HepG2 (cell line): ENCODE measurements at regions not wholly inside any gene's neighbourhood (a gene's known extent, or its start where the extent isn't known, plus 50 kb on each side); places are given as distances from the start of the nearest gene placed in this dataset.

Source experiments
- ATAC-seq: fragments of 200-7000 bp; cut with Tn5 transposase; 3 replicates; pipeline ENCODE4 v1.9.1; 2020; ENCODE audit warnings: mild to moderate bottlenecking, moderate library complexity
- BruUV-seq: library from RNA; stranded (reverse); fragments of 400-500 nt; replicated peaks from 2 replicates; lab custom pipeline; 2021; lab: Mats Ljungman, UMichigan
- CTCF ChIA-PET: fragments of 300-600 bp; formaldehyde crosslinking; extraction: SDS; loops from one replicate; lab custom pipeline; 2021; ENCODE audit warnings: low total read pairs, inconsistent platforms, low intra/inter-chr PET ratio; lab: Yijun Ruan, JAX
- POLR2A ChIA-PET: fragments of 350-600 bp; sonication (Branson Sonifier 250); formaldehyde crosslinking; loops from one replicate; lab custom pipeline; 2020; ENCODE audit warnings: antibody characterized with exemption, inconsistent platforms; lab: Yijun Ruan, JAX
- DNase-seq: peaks from one replicate; pipeline ENCODE4 v3.0.0-alpha.2; 2015; ENCODE audit warnings: low spot score
- FAIRE-seq: peaks from 3 replicates; lab custom pipeline; 2011; peaks lifted over from hg19 to GRCh38; lab: Jason Lieb, UNC
- H2AFZ ChIP-seq: one replicate; pipeline ENCODE4 v1.6.1; 2011; ENCODE audit warnings: low read length, inconsistent platforms
- H3K27ac ChIP-seq: fragments of 300-600 bp; 3 replicates; pipeline ENCODE4 v1.8.0; 2011; ENCODE audit warnings: mixed run types, mild to moderate bottlenecking, mixed read lengths, low read length, inconsistent platforms; ENCODE audit not compliant: insufficient read depth; ENCODE audit errors: extremely low read length
- H3K27me3 ChIP-seq, 2 experiments: fragments of 200-600 bp in 1 of 2; 2 replicates in 1 of 2; 3 replicates in 1 of 2; pipeline versions ENCODE4 v1.6.0 to v1.8.0; 2011; ENCODE audit warnings: low read length in 2 of 2, mild to moderate bottlenecking in 2 of 2, moderate library complexity in 2 of 2, inconsistent platforms in 1 of 2; ENCODE audit not compliant: insufficient read depth in 2 of 2, control insufficient read depth in 1 of 2
- H3K36me3 ChIP-seq, 2 experiments: fragments of 200-600 bp in 1 of 2; replicated peaks in 1 of 2; 2 replicates in 1 of 2; 3 replicates in 1 of 2; pipeline versions ENCODE4 v1.5.1 to v1.8.0; 2011; ENCODE audit warnings: low read length in 2 of 2, inconsistent platforms in 1 of 2; ENCODE audit not compliant: insufficient read depth in 2 of 2, control insufficient read depth in 1 of 2
- H3K4me1 ChIP-seq: 2 replicates; pipeline ENCODE4 v1.5.1; 2012; ENCODE audit warnings: low read length, inconsistent platforms; ENCODE audit not compliant: insufficient read depth
- H3K4me2 ChIP-seq: 2 replicates; pipeline ENCODE4 v1.6.0; 2011; ENCODE audit warnings: low read depth, low read length, inconsistent platforms
- H3K4me3 ChIP-seq, 3 experiments: fragments of 200-600 bp in 1 of 3; sonication (generic), shearing (Covaris generic) in 1 of 3; replicated peaks in 1 of 3; 2 replicates each; pipeline ENCODE4 v1.5.1; 2011 to 2016; ENCODE audit warnings: low read length in 3 of 3, inconsistent platforms in 2 of 3, low read depth in 2 of 3, mild to moderate bottlenecking in 2 of 3, control low read depth in 1 of 3, mixed read lengths in 1 of 3; ENCODE audit not compliant: insufficient read depth in 1 of 3
- H3K79me2 ChIP-seq: one replicate; pipeline ENCODE4 v1.6.1; 2011; ENCODE audit warnings: low read length, inconsistent platforms; ENCODE audit not compliant: insufficient read depth
- H3K9ac ChIP-seq: 2 replicates; pipeline ENCODE4 v1.6.0; 2011; ENCODE audit warnings: mild to moderate bottlenecking, low read depth, low read length, inconsistent platforms; ENCODE audit not compliant: insufficient read depth
- H3K9me3 ChIP-seq: 2 replicates; pipeline ENCODE4 v1.5.1; 2012; ENCODE audit warnings: mild to moderate bottlenecking, low read length
- H4K20me1 ChIP-seq: 2 replicates; pipeline ENCODE4 v1.6.0; 2011; ENCODE audit warnings: inconsistent platforms, mild to moderate bottlenecking, low read length, moderate library complexity; ENCODE audit not compliant: insufficient read depth
- ERF ChIP-seq: IDR thresholded peaks from 2 replicates; pipeline ENCODE4 v1.6.1; 2018; ENCODE audit warnings: missing biosample characterization, missing genetic modification reagents
- FOXM1 ChIP-seq: sonication (generic); formaldehyde crosslinking; IDR thresholded peaks from 2 replicates; pipeline ENCODE4 v1.5.0; 2020; ENCODE audit warnings: missing genetic modification reagents
- GMEB2 ChIP-seq: IDR thresholded peaks from 2 replicates; pipeline ENCODE4 v1.6.1; 2016; ENCODE audit warnings: missing biosample characterization, missing genetic modification reagents, low read depth
- NKX3-1 ChIP-seq: sonication (generic); formaldehyde crosslinking; IDR thresholded peaks from 2 replicates; pipeline ENCODE4 v1.5.0; 2020; ENCODE audit warnings: missing genetic modification reagents
- SKI ChIP-seq: fragments of 450-650 bp; IDR thresholded peaks from one replicate; pipeline ENCODE4 v1.6.1; 2018; ENCODE audit warnings: mild to moderate bottlenecking; ENCODE audit not compliant: partially characterized antibody
- SMARCE1 ChIP-seq: fragments of 450-650 bp; IDR thresholded peaks from 2 replicates; pipeline ENCODE4 v1.6.1; 2017; ENCODE audit warnings: borderline replicate concordance
- SSRP1 ChIP-seq: IDR thresholded peaks from 2 replicates; pipeline ENCODE4 v1.6.1; 2016; ENCODE audit warnings: control low read depth
- WIZ ChIP-seq: sonication (generic); formaldehyde crosslinking; IDR thresholded peaks from 2 replicates; pipeline ENCODE4 v1.5.1; 2020; ENCODE audit warnings: mild to moderate bottlenecking, missing genetic modification reagents
- ZFP82 ChIP-seq: sonication (generic); formaldehyde crosslinking; IDR thresholded peaks from 2 replicates; pipeline ENCODE4 v1.5.1; 2020; ENCODE audit warnings: mild to moderate bottlenecking, missing genetic modification reagents, borderline replicate concordance
- ZNF382 ChIP-seq: sonication (generic); formaldehyde crosslinking; IDR thresholded peaks from 2 replicates; pipeline ENCODE4 v1.5.0; 2020; ENCODE audit warnings: missing genetic modification reagents, mild to moderate bottlenecking, borderline replicate concordance
- ZNF720 ChIP-seq: sonication (generic); formaldehyde crosslinking; IDR thresholded peaks from 2 replicates; pipeline ENCODE4 v1.4.0; 2020; ENCODE audit warnings: missing genetic modification reagents
- ZNF776 ChIP-seq: sonication (generic); formaldehyde crosslinking; IDR thresholded peaks from 2 replicates; pipeline ENCODE4 v1.4.0; 2020; ENCODE audit warnings: mild to moderate bottlenecking, missing genetic modification reagents
- ZNF800 ChIP-seq: sonication (generic); formaldehyde crosslinking; IDR thresholded peaks from 2 replicates; pipeline ENCODE4 v1.4.0; 2020; ENCODE audit warnings: missing genetic modification reagents
- ZXDC ChIP-seq: sonication (generic); formaldehyde crosslinking; IDR thresholded peaks from 2 replicates; pipeline ENCODE4 v1.5.0; 2020; ENCODE audit warnings: mild to moderate bottlenecking, missing genetic modification reagents
- WGBS: methylation state at CpG from one replicate; pipeline ENCODE4 v1.1.6; 2017; ENCODE audit warnings: low lambda C conversion rate; 5-methylcytosine and 5-hydroxymethylcytosine counted together
- in situ Hi-C: cut with HindIII; loops from 2 replicates; pipeline ENCODE4 v1.10.0; 2017; ENCODE audit warnings: low pct_unique_long_range_greater_than_20kb; ENCODE audit not compliant: extremely low pct_ligation_motif_present
- intact Hi-C: fragments of 100-400 bp; cut with micrococcal nuclease; formaldehyde crosslinking; loops from one replicate; pipeline ENCODE4 v1.10.0; 2022; ENCODE audit not compliant: unreplicated experiment

GRCh38 chr16:86959091-86959651 is 358.0 kb downstream of the C16orf95 start:
- Histone ChIP-seq H3K27ac (no peak overlapping the region), H3K4me2 (no peak overlapping the region), H3K4me3 (no peak overlapping the region)
- POLR2A ChIA-PET: no interaction called here
- DNase-seq (no peak), FAIRE-seq (no peak)
- in situ Hi-C loops (no loop called here), intact Hi-C loops (no loop called here)
- no TSS peak for BruUV-seq
- no peak for TF ChIP-seq ERF
- TF ChIP-seq ZNF382 (CRISPR knock-in tag): no peak
- TF ChIP-seq ZFP82: no peak
- no peak for TF ChIP-seq ZNF776 (CRISPR knock-in tag)
- no peak for TF ChIP-seq SSRP1 (CRISPR knock-in tag)
- TF ChIP-seq ZNF720 (CRISPR knock-in tag): no peak
- TF ChIP-seq ZXDC (CRISPR knock-in tag): no peak
- TF ChIP-seq FOXM1 (CRISPR knock-in tag): no peak
- no peak for TF ChIP-seq NKX3-1 (CRISPR knock-in tag)
- no peak for TF ChIP-seq SKI
- TF ChIP-seq SMARCE1: no peak
- TF ChIP-seq GMEB2: no peak
- TF ChIP-seq ZNF800: no peak
- TF ChIP-seq WIZ (CRISPR knock-in tag): no peak
- TF ChIP-seq, all 625 proteins: peak for 0
- H2AFZ ChIP-seq: no peak overlapping the region
- no peaks in the 10 kb centered on the region for H3K79me2 ChIP-seq
- H4K20me1 ChIP-seq: no peaks in the 10 kb centered on the region; the same call in 1 of the 2 replicates
- H3K36me3 ChIP-seq: no peaks in the 10 kb centered on the region
- no peak overlapping the region for H3K9ac ChIP-seq
- H3K27me3 ChIP-seq: peaks cover 16 to 62% of the 10 kb centered on the region in 2 experiments; a peak in 4 of 5 replicates
- H3K9me3 ChIP-seq: no peaks in the 10 kb centered on the region
- WGBS: 48% methylated on average over 20 of the region's 20 CpGs
- no peak for ATAC-seq
- H3K4me1 ChIP-seq: no peaks in the 10 kb centered on the region
- CTCF ChIA-PET: no interaction called here
